CD4-positive, alpha-beta T cell treated with Interleukin-4 for 4 hours (primary cell): ENCODE measurements at regions not wholly inside any gene's neighbourhood (a gene's known extent, or its start where the extent isn't known, plus 50 kb on each side); places are given as distances from the start of the nearest gene placed in this dataset.
"Not testable (repeated sequence)": the region's sequence is repeated elsewhere in the genome, so short reads cannot be mapped to it uniquely, and the experiment has no call there.

Experiments used
- DNase-seq: peaks from one replicate; pipeline ENCODE4 v3.0.0-alpha.2; 2020

GRCh38 chr3:150238995-150239619 lies 169.0 kb upstream of the TSC22D2 start:
- DNase-seq: no peak

GRCh38 chr3:150238048-150238802 lies 169.9 kb upstream of the TSC22D2 start:
- DNase-seq: no peak

GRCh38 chr3:150237490-150237889 lies 170.6 kb upstream of the TSC22D2 start:
- no peak for DNase-seq

- DNase-seq: no peak
Measured at GRCh38 chr3:150236316-150237082, 171.6 kb upstream of the TSC22D2 start.

- DNase-seq: no peak
Measured at GRCh38 chr3:150235799-150236198, 172.3 kb upstream of the TSC22D2 start.

DNA sequence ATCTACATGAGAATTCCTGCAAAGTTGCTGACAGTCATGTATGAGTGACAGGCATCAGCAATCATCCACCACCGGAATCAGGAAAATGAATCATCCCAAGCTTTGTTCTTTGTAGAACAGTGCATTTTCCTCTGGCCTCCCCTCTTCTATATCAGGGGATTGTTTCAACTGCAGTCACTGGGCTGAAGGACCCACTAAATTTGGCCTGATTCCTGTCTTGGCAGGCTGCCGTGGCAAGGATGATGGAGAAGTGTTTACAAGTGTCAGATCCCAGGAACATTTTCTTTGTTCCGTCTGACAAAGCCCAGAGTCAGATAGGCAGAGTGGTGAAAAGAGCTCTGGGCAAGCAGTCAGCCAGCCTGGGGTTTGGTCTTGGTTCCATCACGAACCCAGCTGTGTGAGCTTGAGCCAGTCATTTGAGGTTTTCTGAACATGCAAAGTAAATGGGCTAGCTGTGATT lies 175.1 kb upstream of the TSC22D2 start:
- DNase-seq: no peak

DNA sequence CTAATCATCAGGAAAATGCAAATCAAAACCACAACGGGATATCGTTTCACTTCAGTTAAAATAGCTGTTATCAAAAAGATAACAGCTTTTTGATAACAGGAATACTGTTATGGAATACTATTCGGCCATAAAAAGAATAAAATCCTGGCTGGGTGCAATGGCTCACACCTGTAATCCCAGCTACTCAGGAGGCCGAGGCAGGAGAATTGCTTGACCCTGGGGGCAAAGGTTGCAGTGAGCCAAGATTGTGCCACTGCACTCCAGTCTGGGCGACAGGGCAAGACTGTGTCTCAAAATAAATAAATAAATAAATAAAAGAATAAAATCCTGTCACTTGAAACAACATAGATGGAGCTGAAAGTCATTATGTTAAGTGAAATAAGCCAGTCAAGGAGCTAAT lies 178.1 kb upstream of the TSC22D2 start:
- DNase-seq: no peak

- not testable (repeated sequence) for DNase-seq
Measured at GRCh38 chr3:150228626-150229025, 179.5 kb upstream of the TSC22D2 start.

GRCh38 chr3:150227839-150228238 lies 180.3 kb upstream of the TSC22D2 start:
- no peak for DNase-seq

DNA sequence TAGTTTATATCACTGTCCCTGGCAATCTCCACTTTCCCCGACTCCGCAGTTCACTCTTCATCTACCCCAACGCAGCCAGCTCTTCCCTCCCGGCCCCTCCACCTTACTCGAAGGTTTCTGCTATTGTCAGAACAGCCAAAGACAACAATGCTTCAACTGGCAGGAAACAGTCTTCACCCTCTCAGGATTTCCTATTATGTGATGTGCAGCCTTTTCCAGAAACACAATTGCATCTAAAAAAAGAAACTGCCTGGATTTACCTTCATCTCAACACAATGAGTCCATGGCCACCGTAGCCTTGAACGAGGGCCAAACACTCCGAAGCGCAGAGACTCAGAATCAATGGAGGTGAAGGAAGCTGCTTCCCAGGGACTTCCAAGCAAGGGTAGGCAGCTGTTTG lies 182.1 kb upstream of the TSC22D2 start:
- no peak for DNase-seq

- DNase-seq: no peak
Measured at GRCh38 chr3:150223558-150223957, 184.5 kb upstream of the TSC22D2 start.

DNA sequence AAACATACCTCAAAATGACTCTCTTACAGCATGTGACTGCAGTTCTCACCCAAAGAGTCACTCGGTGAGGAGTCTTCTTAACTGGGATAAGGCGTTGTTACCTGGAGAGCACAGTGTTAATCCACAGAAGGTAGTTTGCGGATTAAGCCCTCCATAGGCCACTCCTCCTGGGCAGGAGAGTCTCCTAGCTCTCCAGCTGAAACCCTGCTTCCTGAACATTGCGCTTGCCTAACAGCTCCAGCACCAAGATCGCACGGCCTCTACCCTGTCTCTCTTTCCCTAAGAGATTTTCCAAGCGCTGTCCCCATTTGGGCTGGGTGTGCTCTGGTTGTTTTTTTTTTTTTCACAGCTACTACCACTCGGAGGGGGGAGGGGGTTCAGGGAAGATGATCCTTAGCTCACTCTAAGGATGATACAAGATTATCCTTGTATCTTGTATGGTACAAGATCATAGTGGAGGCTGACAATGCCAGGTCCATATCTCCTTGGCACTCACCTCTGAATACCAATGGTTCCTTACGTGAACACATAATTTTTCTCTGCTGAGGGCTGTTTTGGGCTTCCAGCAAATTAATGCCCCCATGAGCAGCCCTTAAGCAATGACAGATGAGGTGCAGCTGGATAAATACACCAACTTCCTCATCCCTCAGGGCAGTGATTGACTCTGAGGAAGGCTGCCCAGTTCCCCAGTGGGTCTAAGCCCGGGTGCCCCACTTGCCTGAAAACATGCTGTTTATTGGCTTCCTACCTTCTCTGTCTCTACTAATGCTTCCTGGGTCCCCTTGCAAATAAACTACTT lies 185.2 kb upstream of the TSC22D2 start:
- no peak for DNase-seq

DNA sequence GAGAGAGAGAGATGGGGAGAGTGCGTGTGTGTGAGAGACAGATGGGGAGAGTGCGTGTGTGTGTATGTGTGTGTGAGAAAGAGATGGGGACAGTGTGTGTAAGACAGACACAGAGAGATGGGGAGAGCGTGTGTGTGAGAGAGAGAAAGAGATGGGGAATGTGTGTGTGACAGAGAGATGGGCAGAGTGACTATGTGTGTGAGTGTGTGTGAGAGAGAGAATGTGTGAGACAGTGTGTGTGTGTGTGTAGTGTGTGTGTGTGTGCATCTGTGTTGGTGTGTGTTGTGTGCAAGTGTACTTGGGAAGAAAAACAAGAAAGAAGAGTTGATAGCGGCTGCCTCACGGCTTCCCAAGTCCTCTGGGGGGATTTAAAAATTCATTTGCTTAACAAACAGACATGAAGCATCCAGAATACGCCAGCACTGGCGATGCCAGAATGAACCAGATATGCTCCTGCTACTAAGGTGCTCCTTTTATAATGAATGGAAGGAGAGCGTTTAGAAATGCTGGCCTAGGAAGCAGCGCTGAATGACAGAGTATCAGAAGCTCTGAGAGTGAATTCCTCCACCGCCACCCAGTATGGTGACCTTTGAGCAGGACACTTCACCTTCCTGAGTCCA lies 186.1 kb upstream of the TSC22D2 start:
- no peak for DNase-seq

GRCh38 chr3:150220799-150221198 lies 187.3 kb upstream of the TSC22D2 start:
- DNase-seq: no peak

GRCh38 chr3:150220041-150220440 lies 188.1 kb upstream of the TSC22D2 start:
- no peak for DNase-seq

GRCh38 chr3:150218841-150219240 lies 189.3 kb upstream of the TSC22D2 start:
- DNase-seq: no peak

DNA sequence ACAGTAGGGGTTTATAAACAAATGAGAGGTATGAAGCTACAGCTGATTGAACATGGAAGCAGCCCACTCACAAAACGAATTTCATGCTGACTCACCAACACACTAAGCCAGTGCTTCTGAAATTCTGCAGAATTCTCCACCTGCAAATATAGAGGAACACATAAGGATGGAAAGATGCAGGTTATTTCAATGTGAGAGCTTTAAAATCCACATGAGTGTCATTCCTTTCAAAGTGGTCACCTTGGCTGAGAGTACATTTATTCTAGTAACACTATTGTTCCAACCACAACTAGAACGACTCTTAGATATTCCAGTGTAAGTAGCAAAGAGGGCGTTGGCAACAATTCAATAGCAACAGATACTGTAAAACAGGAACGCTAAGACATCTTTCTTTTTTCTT lies 189.9 kb upstream of the TSC22D2 start:
- DNase-seq: no peak

- no peak for DNase-seq
Measured at GRCh38 chr3:150217691-150218090, 190.4 kb upstream of the TSC22D2 start.

DNA sequence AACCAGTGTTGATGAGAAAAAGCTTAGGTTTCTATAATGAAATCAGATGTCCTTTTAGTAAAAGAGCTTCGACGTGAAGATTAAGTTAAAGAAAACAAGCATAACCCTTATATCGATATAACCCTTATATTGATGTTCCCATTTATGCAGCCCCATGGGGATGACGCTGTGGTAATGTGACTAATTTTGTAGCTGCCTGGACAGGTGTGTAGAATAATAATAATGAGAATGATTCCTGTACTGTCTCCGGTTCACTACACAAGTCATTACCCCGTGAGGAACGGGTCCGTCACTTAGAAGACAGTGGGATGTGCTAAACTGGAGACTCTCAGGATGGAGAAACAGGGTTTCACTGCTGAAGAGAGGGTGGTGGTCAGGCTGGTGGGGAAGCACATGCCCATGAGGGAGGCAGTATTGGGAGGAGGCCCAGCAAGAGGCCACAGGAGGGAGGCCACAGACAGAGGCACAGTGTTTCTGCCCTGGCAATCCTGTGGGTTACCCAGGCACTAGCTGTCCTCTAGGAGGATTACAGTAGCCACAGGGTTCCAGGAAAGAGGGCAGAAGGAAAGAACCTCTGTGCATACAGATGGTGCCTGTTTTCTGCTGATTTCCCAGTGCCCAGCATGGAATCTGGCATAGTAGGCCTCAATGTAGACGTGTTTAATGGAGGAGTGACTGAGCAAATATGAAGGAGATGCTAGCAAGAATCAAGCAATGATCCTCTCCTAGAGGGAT lies 191.1 kb upstream of the TSC22D2 start:
- DNase-seq: no peak

DNA sequence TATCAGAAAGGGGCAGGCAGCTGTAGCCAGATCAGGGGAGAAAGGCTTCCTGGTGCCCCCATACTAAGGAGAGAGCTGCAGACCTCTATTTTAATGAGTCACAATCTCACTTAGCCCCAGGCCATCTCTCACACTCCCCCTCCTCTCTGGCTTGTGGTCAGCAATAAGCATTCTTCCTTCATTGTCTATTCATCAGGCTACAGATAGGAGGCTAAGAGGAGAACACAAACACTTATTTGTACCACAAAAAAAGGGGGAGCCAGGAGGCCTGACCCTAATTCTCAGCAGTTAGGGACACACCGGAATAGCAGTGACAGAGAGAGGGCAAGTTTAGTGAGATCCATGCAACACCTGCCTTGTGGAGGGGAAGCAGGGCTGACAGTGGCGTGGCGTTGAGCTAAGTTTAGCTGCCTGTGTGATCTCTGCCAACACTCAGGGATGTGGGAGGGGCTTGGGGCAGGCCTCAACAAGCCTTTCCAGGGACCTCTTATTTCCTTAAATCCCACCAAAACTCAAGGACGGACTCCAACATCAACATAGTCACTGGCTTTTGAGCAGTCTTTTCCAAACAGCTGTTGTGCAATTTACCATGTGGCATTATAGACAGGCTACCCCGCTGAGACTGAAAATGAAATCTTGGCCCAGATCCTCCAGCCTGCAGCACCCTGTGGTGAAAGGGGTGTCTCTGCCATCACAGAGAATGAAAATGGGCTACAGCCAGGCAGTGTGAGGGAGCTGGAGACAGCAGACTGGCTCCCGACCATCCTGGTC lies 191.9 kb upstream of the TSC22D2 start:
- no peak for DNase-seq

DNA sequence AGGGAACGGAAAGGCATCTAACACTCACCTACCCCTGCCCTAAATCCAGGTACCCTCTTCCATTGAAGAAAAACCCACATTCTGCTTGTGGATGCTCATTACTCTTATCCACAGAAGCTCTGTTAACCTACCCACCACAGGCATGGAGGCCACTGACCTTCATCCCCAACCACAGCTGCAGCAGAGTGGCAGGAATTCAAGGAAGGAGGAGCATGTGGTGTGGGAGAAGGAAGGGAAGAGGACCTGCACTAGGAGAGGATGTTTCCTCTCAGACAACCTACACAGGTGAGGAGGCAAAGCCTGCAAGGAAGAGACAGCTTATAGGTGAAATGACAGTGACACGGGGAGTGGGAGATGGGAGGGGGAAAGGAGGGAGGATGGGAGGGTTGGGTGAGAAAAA lies 192.5 kb upstream of the TSC22D2 start:
- no peak for DNase-seq
